ENCODE measurements at regions not wholly inside any gene's neighbourhood (a gene's known extent, or its start where the extent isn't known, plus 50 kb on each side); places are given as distances from the start of the nearest gene placed in this dataset.

GRCh38 chr7:35436452-35436851 is 182.6 kb upstream of the TBX20 start:
- no peak for TF ChIP-seq CTCF (IDR thresholded peaks at IDR 0.05; ENCODE audit: poor library complexity, severe bottlenecking)
- no peak for TF ChIP-seq TAF1 (IDR thresholded peaks at IDR 0.05; ENCODE audit: low read depth)
- no peak for TF ChIP-seq RAD21 (conservative IDR thresholded peaks at IDR 0.05)
- TF ChIP-seq EP300 (conservative IDR thresholded peaks at IDR 0.05; ENCODE audit: poor library complexity, severe bottlenecking), result no peak
- no peak for TF ChIP-seq EZH2 (IDR thresholded peaks at IDR 0.05; ENCODE audit: borderline replicate concordance, insufficient read depth, low read length, poor library complexity, severe bottlenecking)
- TF ChIP-seq POLR2AphosphoS5 (IDR thresholded peaks at IDR 0.05), result no peak
- TF ChIP-seq MXI1 (conservative IDR thresholded peaks at IDR 0.05; ENCODE audit: poor library complexity, severe bottlenecking), result no peak
- no peak for TF ChIP-seq REST (IDR thresholded peaks at IDR 0.05; ENCODE audit: borderline replicate concordance)
- TF ChIP-seq SMC3 (conservative IDR thresholded peaks at IDR 0.05; ENCODE audit: poor library complexity), result no peak
